ENCODE measurements at regions not wholly inside any gene's neighbourhood (a gene's known extent, or its start where the extent isn't known, plus 50 kb on each side); places are given as distances from the start of the nearest gene placed in this dataset.

DNA sequence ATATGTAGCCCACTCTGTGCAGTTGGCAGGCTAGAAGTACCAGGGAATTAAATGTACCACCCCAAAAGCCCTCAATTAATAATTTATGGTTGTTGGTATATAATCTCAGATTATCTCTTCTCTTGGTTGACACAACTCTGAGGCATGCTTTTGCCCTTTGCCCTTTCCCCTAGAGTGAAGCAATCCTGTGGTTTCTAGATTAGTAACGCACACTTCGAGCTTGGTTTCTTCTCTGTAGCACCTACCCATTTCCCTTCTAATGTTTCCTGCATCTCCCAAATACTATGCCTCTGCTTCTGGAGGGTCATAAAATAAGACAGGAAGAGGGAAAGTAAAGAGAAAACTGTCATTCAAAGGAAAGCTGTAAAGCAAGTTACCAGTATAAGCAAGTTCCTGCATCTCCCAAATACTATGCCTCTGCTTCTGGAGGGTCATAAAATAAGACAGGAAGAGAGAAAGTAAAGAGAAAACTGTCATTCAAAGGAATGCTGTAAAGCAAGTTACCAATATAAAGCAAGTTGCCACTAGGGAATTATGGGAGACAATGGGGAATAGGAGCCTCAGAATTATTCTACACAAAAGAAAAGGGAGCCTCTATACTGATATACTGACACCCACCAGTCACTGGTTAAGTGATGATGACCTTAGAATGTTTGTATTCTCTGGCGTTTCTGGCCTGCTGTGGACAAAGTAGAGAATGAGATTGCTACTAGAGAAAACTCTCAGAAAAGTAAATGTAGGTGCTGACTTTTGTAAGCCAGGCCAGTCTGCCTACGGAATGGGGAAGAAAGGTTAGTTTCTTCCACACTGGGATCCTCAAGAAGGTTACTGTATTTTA is 862.6 kb upstream of the MAN1A1 start:
- Histone ChIP-seq H3K79me2 (ENCODE audit: insufficient read depth, low read depth) (no peaks in the 10 kb centered on the region), H3K9ac (no peak overlapping the region), H3K4me3 (IDR thresholded peaks at IDR 0.05; ENCODE audit: insufficient read depth, low read depth, low read length) (no peak overlapping the region), H3K4me1 (ENCODE audit: low read depth, poor library complexity, severe bottlenecking) (no peaks in the 10 kb centered on the region), H3K27ac (no peak overlapping the region), H3K4me2 (no peak overlapping the region), H4K20me1 (ENCODE audit: insufficient read depth) (no peaks in the 10 kb centered on the region), H2AFZ (ENCODE audit: low read depth) (no peak overlapping the region), H3K27me3 (ENCODE audit: insufficient read depth, low read depth) (no peaks in the 10 kb centered on the region), H3K36me3 (ENCODE audit: insufficient read depth) (no peaks in the 10 kb centered on the region)
- TF ChIP-seq, protein P1, sequence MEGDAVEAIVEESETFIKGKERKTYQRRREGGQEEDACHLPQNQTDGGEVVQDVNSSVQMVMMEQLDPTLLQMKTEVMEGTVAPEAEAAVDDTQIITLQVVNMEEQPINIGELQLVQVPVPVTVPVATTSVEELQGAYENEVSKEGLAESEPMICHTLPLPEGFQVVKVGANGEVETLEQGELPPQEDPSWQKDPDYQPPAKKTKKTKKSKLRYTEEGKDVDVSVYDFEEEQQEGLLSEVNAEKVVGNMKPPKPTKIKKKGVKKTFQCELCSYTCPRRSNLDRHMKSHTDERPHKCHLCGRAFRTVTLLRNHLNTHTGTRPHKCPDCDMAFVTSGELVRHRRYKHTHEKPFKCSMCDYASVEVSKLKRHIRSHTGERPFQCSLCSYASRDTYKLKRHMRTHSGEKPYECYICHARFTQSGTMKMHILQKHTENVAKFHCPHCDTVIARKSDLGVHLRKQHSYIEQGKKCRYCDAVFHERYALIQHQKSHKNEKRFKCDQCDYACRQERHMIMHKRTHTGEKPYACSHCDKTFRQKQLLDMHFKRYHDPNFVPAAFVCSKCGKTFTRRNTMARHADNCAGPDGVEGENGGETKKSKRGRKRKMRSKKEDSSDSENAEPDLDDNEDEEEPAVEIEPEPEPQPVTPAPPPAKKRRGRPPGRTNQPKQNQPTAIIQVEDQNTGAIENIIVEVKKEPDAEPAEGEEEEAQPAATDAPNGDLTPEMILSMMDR (conservative IDR thresholded peaks at IDR 0.05; ENCODE audit: low read depth, low read length): no peak

GRCh38 chr6:120202878-120203277 is 853.3 kb upstream of the MAN1A1 start:
- Histone ChIP-seq H3K4me1 (ENCODE audit: low read depth, poor library complexity, severe bottlenecking) (no peaks in the 10 kb centered on the region), H3K79me2 (ENCODE audit: insufficient read depth, low read depth) (no peaks in the 10 kb centered on the region), H3K27me3 (ENCODE audit: insufficient read depth, low read depth) (no peaks in the 10 kb centered on the region), H3K4me2 (no peak overlapping the region), H3K4me3 (IDR thresholded peaks at IDR 0.05; ENCODE audit: insufficient read depth, low read depth, low read length) (no peak overlapping the region), H3K36me3 (ENCODE audit: insufficient read depth) (no peaks in the 10 kb centered on the region), H4K20me1 (ENCODE audit: insufficient read depth) (no peaks in the 10 kb centered on the region), H3K9ac (no peak overlapping the region), H2AFZ (ENCODE audit: low read depth) (no peak overlapping the region), H3K27ac (no peak overlapping the region)
- TF ChIP-seq, protein P1 (conservative IDR thresholded peaks at IDR 0.05; ENCODE audit: low read depth, low read length): no peak

- H3K4me3 ChIP-seq (IDR thresholded peaks at IDR 0.05; ENCODE audit: insufficient read depth, low read depth, low read length): no peak overlapping the region
- H3K36me3 ChIP-seq (ENCODE audit: insufficient read depth): no peaks in the 10 kb centered on the region
- TF ChIP-seq, protein P1 (conservative IDR thresholded peaks at IDR 0.05; ENCODE audit: low read depth, low read length): no peak
- no peaks in the 10 kb centered on the region for H4K20me1 ChIP-seq (ENCODE audit: insufficient read depth)
- no peaks in the 10 kb centered on the region for H3K4me1 ChIP-seq (ENCODE audit: low read depth, poor library complexity, severe bottlenecking)
- no peaks in the 10 kb centered on the region for H3K79me2 ChIP-seq (ENCODE audit: insufficient read depth, low read depth)
- H3K9ac ChIP-seq: no peak overlapping the region
- no peak overlapping the region for H3K27ac ChIP-seq
- no peaks in the 10 kb centered on the region for H3K27me3 ChIP-seq (ENCODE audit: insufficient read depth, low read depth)
- no peak overlapping the region for H3K4me2 ChIP-seq
- no peak overlapping the region for H2AFZ ChIP-seq (ENCODE audit: low read depth)
These were observed 851.3 kb upstream of the MAN1A1 start for GRCh38 chr6:120200853-120201252.

GRCh38 chr6:120198033-120198432 is 848.5 kb upstream of the MAN1A1 start:
- H3K36me3 ChIP-seq (ENCODE audit: insufficient read depth): no peaks in the 10 kb centered on the region
- no peaks in the 10 kb centered on the region for H3K79me2 ChIP-seq (ENCODE audit: insufficient read depth, low read depth)
- H3K4me1 ChIP-seq (ENCODE audit: low read depth, poor library complexity, severe bottlenecking): no peaks in the 10 kb centered on the region
- H3K4me3 ChIP-seq (IDR thresholded peaks at IDR 0.05; ENCODE audit: insufficient read depth, low read depth, low read length): no peak overlapping the region
- no peak overlapping the region for H3K27ac ChIP-seq
- H2AFZ ChIP-seq (ENCODE audit: low read depth): no peak overlapping the region
- H3K27me3 ChIP-seq (ENCODE audit: insufficient read depth, low read depth): no peaks in the 10 kb centered on the region
- TF ChIP-seq, protein P1 (conservative IDR thresholded peaks at IDR 0.05; ENCODE audit: low read depth, low read length): no peak
- no peak overlapping the region for H3K9ac ChIP-seq
- H4K20me1 ChIP-seq (ENCODE audit: insufficient read depth): no peaks in the 10 kb centered on the region
- no peak overlapping the region for H3K4me2 ChIP-seq

Measured in KMS-11 (cell line).